H1 (cell line): ENCODE measurements at regions not wholly inside any gene's neighbourhood (a gene's known extent, or its start where the extent isn't known, plus 50 kb on each side); places are given as distances from the start of the nearest gene placed in this dataset.
A peak's percentile ranks its signal among the peaks of the same experiment; 100 is the strongest.

Source experiments
- CTCF ChIA-PET: fragments of 300-600 bp; sonication (Branson Sonifier 250); formaldehyde crosslinking; loops from one replicate; lab custom pipeline; 2021; ENCODE audit not compliant: partially characterized antibody; lab: Charles Lee
- POLR2A ChIA-PET: fragments of 300-600 bp; sonication (Branson Sonifier 250); formaldehyde crosslinking; loops from one replicate; lab custom pipeline; 2021; ENCODE audit warnings: inconsistent platforms; ENCODE audit not compliant: partially characterized antibody; lab: Charles Lee
- DNase-seq, 2 experiments: peaks; one replicate each; pipeline versions ENCODE4 v3.0.0 to v3.0.0-alpha.2; 2010 to 2022; ENCODE audit warnings: low spot score in 2 of 2, low read depth in 1 of 2, mixed read lengths in 1 of 2
- FAIRE-seq: peaks from 2 replicates; lab custom pipeline; 2011; peaks lifted over from hg19 to GRCh38; lab: Jason Lieb, UNC
- H2AFZ ChIP-seq: 2 replicates; pipeline ENCODE4 v1.8.1; 2012; ENCODE audit warnings: low read length, inconsistent platforms
- H2AK5ac ChIP-seq: 2 replicates; pipeline ENCODE4 v1.6.1; 2013; ENCODE audit warnings: low read depth, low read length
- H2BK120ac ChIP-seq: replicated peaks from 2 replicates; pipeline ENCODE3; 2013; ENCODE audit warnings: low read depth, low read length, inconsistent platforms
- H2BK12ac ChIP-seq: 2 replicates; pipeline ENCODE4 v1.6.1; 2013; ENCODE audit warnings: low read depth, low read length
- H2BK15ac ChIP-seq: 2 replicates; pipeline ENCODE4 v1.6.1; 2013; ENCODE audit warnings: low read length
- H2BK20ac ChIP-seq: 2 replicates; pipeline ENCODE4 v1.6.1; 2013; ENCODE audit warnings: low read length
- H2BK5ac ChIP-seq: 2 replicates; pipeline ENCODE4 v1.6.1; 2013; ENCODE audit warnings: low read depth, low read length
- H3K14ac ChIP-seq: 2 replicates; pipeline ENCODE4 v1.6.1; 2013; ENCODE audit warnings: inconsistent platforms; ENCODE audit not compliant: insufficient read length
- H3K18ac ChIP-seq: 2 replicates; pipeline ENCODE4 v1.6.1; 2013; ENCODE audit warnings: low read length; ENCODE audit errors: extremely low read depth
- H3K23ac ChIP-seq: 2 replicates; pipeline ENCODE4 v1.6.1; 2013; ENCODE audit warnings: inconsistent platforms; ENCODE audit not compliant: insufficient read length
- H3K23me2 ChIP-seq: 2 replicates; pipeline ENCODE4 v1.6.1; 2013; ENCODE audit warnings: low read depth, low read length
- H3K27ac ChIP-seq: 2 replicates; pipeline ENCODE4 v1.6.1; 2011; ENCODE audit warnings: low read depth, low read length, inconsistent platforms
- H3K27me3 ChIP-seq, 4 experiments: replicated peaks in 1 of 4; 1 replicate in 1 of 4; 2 replicates in 3 of 4; pipeline versions ENCODE4 v1.6.1 to v1.8.1; 2011 to 2013; ENCODE audit warnings: low read length in 3 of 4, mild to moderate bottlenecking in 3 of 4, inconsistent platforms in 2 of 4, mixed read lengths in 2 of 4, moderate library complexity in 1 of 4; ENCODE audit not compliant: control insufficient read depth in 3 of 4, insufficient read depth in 3 of 4; ENCODE audit errors: extremely low read depth in 1 of 4
- H3K36me3 ChIP-seq, 4 experiments: 2 replicates each; pipeline versions ENCODE4 v1.6.1 to v1.8.1; 2011 to 2013; ENCODE audit warnings: mild to moderate bottlenecking in 4 of 4, low read length in 3 of 4, moderate library complexity in 2 of 4, control low read depth in 1 of 4, inconsistent platforms in 1 of 4; ENCODE audit not compliant: insufficient read depth in 4 of 4, control insufficient read depth in 2 of 4
- H3K4ac ChIP-seq: replicated peaks from 2 replicates; pipeline ENCODE3; 2013; ENCODE audit warnings: low read length, low read depth, mixed read lengths, inconsistent platforms; ENCODE audit not compliant: insufficient read length
- H3K4me1 ChIP-seq, 4 experiments: replicated peaks in 1 of 4; 1 replicate in 1 of 4; 2 replicates in 3 of 4; pipeline versions ENCODE4 v1.6.1 to v1.8.1; 2011 to 2013; ENCODE audit warnings: low read length in 3 of 4, inconsistent platforms in 2 of 4, mixed read lengths in 1 of 4; ENCODE audit not compliant: insufficient read depth in 4 of 4, control insufficient read depth in 3 of 4
- H3K4me2 ChIP-seq, 2 experiments: 2 replicates each; pipeline versions ENCODE4 v1.6.1 to v1.8.1; 2011 to 2013; ENCODE audit warnings: low read depth in 2 of 2, low read length in 2 of 2, control low read depth in 1 of 2, inconsistent platforms in 1 of 2, mild to moderate bottlenecking in 1 of 2; ENCODE audit not compliant: insufficient read depth in 1 of 2
- H3K4me3 ChIP-seq, 4 experiments: fragments of 200-600, 300-600 bp in 1 of 4; sonication (generic), shearing (Covaris generic), sonication (Bioruptor Twin) in 1 of 4; 2 replicates each; pipeline versions ENCODE4 v1.5.1 to v1.8.1; 2011 to 2016; ENCODE audit warnings: low read length in 4 of 4, low read depth in 3 of 4, control low read depth in 2 of 4, inconsistent platforms in 2 of 4, mild to moderate bottlenecking in 2 of 4, mixed read lengths in 1 of 4, moderate library complexity in 1 of 4; ENCODE audit not compliant: insufficient read depth in 2 of 4; ENCODE audit errors: extremely low read depth in 1 of 4
- H3K56ac ChIP-seq: replicated peaks from 2 replicates; pipeline ENCODE3; 2013; ENCODE audit warnings: low read depth, mild to moderate bottlenecking, mixed read lengths, low read length, inconsistent platforms; ENCODE audit not compliant: insufficient read length
- H3K79me1 ChIP-seq: 2 replicates; pipeline ENCODE4 v1.6.1; 2013; ENCODE audit warnings: low read depth, low read length, control low read depth
- H3K79me2 ChIP-seq, 2 experiments: 2 replicates each; pipeline versions ENCODE4 v1.6.1 to v1.8.1; 2012 to 2013; ENCODE audit warnings: low read length in 2 of 2, mild to moderate bottlenecking in 2 of 2, inconsistent platforms in 1 of 2; ENCODE audit not compliant: insufficient read depth in 2 of 2, control insufficient read depth in 1 of 2
- H3K9ac ChIP-seq, 4 experiments: replicated peaks in 1 of 4; 1 replicate in 1 of 4; 2 replicates in 3 of 4; pipeline versions ENCODE4 v1.6.1 to v1.8.1; 2011 to 2013; ENCODE audit warnings: low read depth in 3 of 4, low read length in 3 of 4, control low read depth in 2 of 4, mild to moderate bottlenecking in 2 of 4, moderate library complexity in 2 of 4, inconsistent platforms in 1 of 4; ENCODE audit errors: extremely low read depth in 1 of 4
- H3K9me3 ChIP-seq, 2 experiments: 2 replicates each; pipeline versions ENCODE4 v1.6.1 to v1.8.1; 2012 to 2013; ENCODE audit warnings: mild to moderate bottlenecking in 2 of 2, moderate library complexity in 2 of 2, control low read depth in 1 of 2, inconsistent platforms in 1 of 2, low read depth in 1 of 2, low read length in 1 of 2, mixed read lengths in 1 of 2; ENCODE audit not compliant: insufficient read depth in 2 of 2
- H4K20me1 ChIP-seq, 2 experiments: replicated peaks in 1 of 2; 2 replicates each; pipeline versions ENCODE3 to v1.8.1; 2011 to 2013; ENCODE audit warnings: inconsistent platforms in 2 of 2, low read length in 2 of 2, mild to moderate bottlenecking in 1 of 2; ENCODE audit not compliant: insufficient read depth in 2 of 2, control insufficient read depth in 1 of 2
- H4K5ac ChIP-seq: 2 replicates; pipeline ENCODE4 v1.6.1; 2013; ENCODE audit warnings: low read length, low read depth, mixed read lengths, inconsistent platforms; ENCODE audit not compliant: insufficient read length
- H4K8ac ChIP-seq: 2 replicates; pipeline ENCODE4 v1.8.0; 2013; ENCODE audit warnings: mild to moderate bottlenecking, moderate library complexity, low read length, inconsistent platforms; ENCODE audit not compliant: insufficient read depth; ENCODE audit errors: extremely low read depth
- H4K91ac ChIP-seq: replicated peaks from 2 replicates; pipeline ENCODE3; 2013; ENCODE audit warnings: low read length, mixed read lengths, inconsistent platforms; ENCODE audit not compliant: insufficient read length
- CREB1 ChIP-seq: IDR thresholded peaks from 2 replicates; pipeline ENCODE4 v1.6.1; 2012; ENCODE audit warnings: inconsistent platforms
- CTCF ChIP-seq, 3 experiments: IDR thresholded peaks; 1 replicate in 2 of 3; 2 replicates in 1 of 3; pipeline versions ENCODE4 v1.5.1 to v1.6.1; 2011; ENCODE audit warnings: low read length in 3 of 3, mild to moderate bottlenecking in 3 of 3, inconsistent platforms in 2 of 3, low read depth in 1 of 3, moderate library complexity in 1 of 3; ENCODE audit not compliant: insufficient read depth in 1 of 3; ENCODE audit errors: control extremely low read depth in 1 of 3
- JUN ChIP-seq: IDR thresholded peaks from 2 replicates; pipeline ENCODE4 v1.6.1; 2011; ENCODE audit warnings: low read depth, mild to moderate bottlenecking, improper control_type of control experiment, low read length
- RAD21 ChIP-seq, 2 experiments: IDR thresholded peaks in 1 of 2; conservative IDR thresholded peaks in 1 of 2; 2 replicates each; pipeline ENCODE4 v1.6.1; 2011; ENCODE audit warnings: low read depth in 2 of 2, low read length in 2 of 2, improper control_type of control experiment in 1 of 2, inconsistent platforms in 1 of 2, mild to moderate bottlenecking in 1 of 2, moderate library complexity in 1 of 2
- WGBS, 2 experiments: shearing (Covaris generic) in 1 of 2; methylation state at CpG; one replicate each; pipeline versions ENCODE4 v1.1.6 to v1.1.7; 2013 to 2015; ENCODE audit warnings: low lambda C conversion rate in 2 of 2, mixed read lengths in 2 of 2, inconsistent platforms in 1 of 2, low coverage in 1 of 2, missing lambda C conversion rate in 1 of 2; ENCODE audit not compliant: insufficient replicate concordance in 2 of 2, insufficient coverage in 1 of 2, insufficient read length in 1 of 2; ENCODE audit errors: extremely low coverage in 1 of 2, missing lambda C conversion rate in 1 of 2; 5-methylcytosine and 5-hydroxymethylcytosine counted together

GRCh38 chr11:127493330-127494022, 492.9 kb upstream of the KIRREL3 start:
- H3K9ac ChIP-seq = no peak overlapping the region
- no peak overlapping the region for H2BK15ac ChIP-seq
- H3K79me2 ChIP-seq = no peaks in the 10 kb centered on the region
- H4K91ac ChIP-seq = no peak overlapping the region
- H3K56ac ChIP-seq = no peak overlapping the region
- no peak overlapping the region for H4K8ac ChIP-seq
- H3K27me3 ChIP-seq = no peaks in the 10 kb centered on the region
- H3K4me1 ChIP-seq = no peaks in the 10 kb centered on the region
- no peak overlapping the region for H3K27ac ChIP-seq
- H3K79me1 ChIP-seq = no peaks in the 10 kb centered on the region
- H3K4me3 ChIP-seq = no peak overlapping the region
- no peak overlapping the region for H2BK20ac ChIP-seq
- H2BK120ac ChIP-seq = no peak overlapping the region
- ChIA-PET CTCF (interaction anchor here (0.5 to 2.4 kb wide), 31 partner anchors 12 to 1174 kb away, joined by 3 to 16 read pairs (median 3); no protein-coding TSS in a partner anchor), POLR2A (no interaction called here)
- H3K18ac ChIP-seq = no peak overlapping the region
- H3K4ac ChIP-seq = no peak overlapping the region
- WGBS, 2 experiments = 76% methylated on average over 9 of the region's 9 CpGs; no CpG with 5 or more reads in 1 of the 2 experiments
- H3K14ac ChIP-seq = no peak overlapping the region
- H3K9me3 ChIP-seq = peaks cover 5 to 8% of the 10 kb centered on the region in 2 experiments; a peak in 3 of 4 replicates
- H2BK5ac ChIP-seq = no peak overlapping the region
- TF ChIP-seq RAD21 (IDR thresholded peaks at IDR 0.05 in 1 of 2, conservative IDR thresholded peaks at IDR 0.05 in 1 of 2; ENCODE audit: low read depth in 2 of 2, low read length in 2 of 2) = peak; percentile 44 to 64; a peak in 3 of 4 replicates
- TF ChIP-seq CTCF (IDR thresholded peaks at IDR 0.05; ENCODE audit: control extremely low read depth in 1 of 3, insufficient read depth in 1 of 3, low read depth in 1 of 3, low read length in 3 of 3) = peak in 2 of 3 experiments; percentile 47 to 57; a peak in 3 of 4 replicates
- TF ChIP-seq JUN = no peak
- no peak for TF ChIP-seq CREB1
- H2AK5ac ChIP-seq = no peak overlapping the region
- no peak overlapping the region for H2AFZ ChIP-seq
- no peaks in the 10 kb centered on the region for H3K23me2 ChIP-seq
- FAIRE-seq = peak; percentile 73
- H2BK12ac ChIP-seq = no peak overlapping the region
- no peak overlapping the region for H4K5ac ChIP-seq
- no peaks in the 10 kb centered on the region for H4K20me1 ChIP-seq
- no peaks in the 10 kb centered on the region for H3K36me3 ChIP-seq
- no peak overlapping the region for H3K23ac ChIP-seq
- DNase-seq = no peak
- no peak overlapping the region for H3K4me2 ChIP-seq
